ENCODE measurements at regions not wholly inside any gene's neighbourhood (a gene's known extent, or its start where the extent isn't known, plus 50 kb on each side); places are given as distances from the start of the nearest gene placed in this dataset.

DNA sequence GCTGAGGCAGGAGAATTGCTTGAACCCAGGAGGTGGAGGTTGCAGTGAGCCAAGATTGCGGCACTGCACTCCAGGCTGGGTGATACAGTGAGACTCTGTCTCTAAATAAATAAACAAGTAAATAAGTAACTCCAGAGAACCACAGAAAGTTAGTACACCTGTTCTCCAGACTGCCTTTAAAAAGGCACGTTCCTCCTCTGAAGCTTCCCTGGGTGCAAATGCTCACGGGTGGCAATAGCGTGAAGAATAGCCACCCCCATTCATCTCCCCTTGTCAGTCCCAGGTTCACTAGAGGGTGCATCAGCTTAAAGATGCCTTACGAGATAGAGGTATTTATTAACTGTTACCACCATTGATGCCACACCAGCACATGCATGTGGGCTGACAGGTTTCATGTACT lies 64.3 kb upstream of the RTN4 start:
- TF ChIP-seq EP300 (IDR thresholded peaks at IDR 0.05; ENCODE audit: low read depth) (no peak), POLR2A (IDR thresholded peaks at IDR 0.05) (no peak), POLR2AphosphoS5 (IDR thresholded peaks at IDR 0.05) (no peak)
- TF ChIP-seq, protein P1, sequence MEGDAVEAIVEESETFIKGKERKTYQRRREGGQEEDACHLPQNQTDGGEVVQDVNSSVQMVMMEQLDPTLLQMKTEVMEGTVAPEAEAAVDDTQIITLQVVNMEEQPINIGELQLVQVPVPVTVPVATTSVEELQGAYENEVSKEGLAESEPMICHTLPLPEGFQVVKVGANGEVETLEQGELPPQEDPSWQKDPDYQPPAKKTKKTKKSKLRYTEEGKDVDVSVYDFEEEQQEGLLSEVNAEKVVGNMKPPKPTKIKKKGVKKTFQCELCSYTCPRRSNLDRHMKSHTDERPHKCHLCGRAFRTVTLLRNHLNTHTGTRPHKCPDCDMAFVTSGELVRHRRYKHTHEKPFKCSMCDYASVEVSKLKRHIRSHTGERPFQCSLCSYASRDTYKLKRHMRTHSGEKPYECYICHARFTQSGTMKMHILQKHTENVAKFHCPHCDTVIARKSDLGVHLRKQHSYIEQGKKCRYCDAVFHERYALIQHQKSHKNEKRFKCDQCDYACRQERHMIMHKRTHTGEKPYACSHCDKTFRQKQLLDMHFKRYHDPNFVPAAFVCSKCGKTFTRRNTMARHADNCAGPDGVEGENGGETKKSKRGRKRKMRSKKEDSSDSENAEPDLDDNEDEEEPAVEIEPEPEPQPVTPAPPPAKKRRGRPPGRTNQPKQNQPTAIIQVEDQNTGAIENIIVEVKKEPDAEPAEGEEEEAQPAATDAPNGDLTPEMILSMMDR (IDR thresholded peaks at IDR 0.05) = no peak
